GM06990 (cell line): ENCODE measurements at regions not wholly inside any gene's neighbourhood (a gene's known extent, or its start where the extent isn't known, plus 50 kb on each side); places are given as distances from the start of the nearest gene placed in this dataset.
"Not testable (repeated sequence)": the region's sequence is repeated elsewhere in the genome, so short reads cannot be mapped to it uniquely, and the experiment has no call there.

Source experiments
- DNase-seq: peaks from one replicate; pipeline ENCODE4 v3.0.0-alpha.2; 2011; ENCODE audit not compliant: insufficient read length; ENCODE audit errors: extremely low read depth
- H3K27me3 ChIP-seq: replicated peaks from 2 replicates; pipeline ENCODE4 v1.6.0; 2011; ENCODE audit warnings: low read length; ENCODE audit not compliant: control insufficient read depth, insufficient read depth
- H3K36me3 ChIP-seq: 2 replicates; pipeline ENCODE4 v1.5.1; 2011; ENCODE audit warnings: low read length; ENCODE audit not compliant: control insufficient read depth, insufficient read depth
- H3K4me3 ChIP-seq: replicated peaks from 2 replicates; pipeline ENCODE4 v1.5.1; 2011; ENCODE audit warnings: low read depth, mild to moderate bottlenecking, control low read depth, low read length
- TF ChIP-seq, protein P1 (sequence below): IDR thresholded peaks from 2 replicates; pipeline ENCODE4 v1.5.1; 2011; ENCODE audit warnings: low read length, control low read depth, mild to moderate bottlenecking, inconsistent platforms; ENCODE audit not compliant: insufficient read depth, poor library complexity, severe bottlenecking

DNA sequence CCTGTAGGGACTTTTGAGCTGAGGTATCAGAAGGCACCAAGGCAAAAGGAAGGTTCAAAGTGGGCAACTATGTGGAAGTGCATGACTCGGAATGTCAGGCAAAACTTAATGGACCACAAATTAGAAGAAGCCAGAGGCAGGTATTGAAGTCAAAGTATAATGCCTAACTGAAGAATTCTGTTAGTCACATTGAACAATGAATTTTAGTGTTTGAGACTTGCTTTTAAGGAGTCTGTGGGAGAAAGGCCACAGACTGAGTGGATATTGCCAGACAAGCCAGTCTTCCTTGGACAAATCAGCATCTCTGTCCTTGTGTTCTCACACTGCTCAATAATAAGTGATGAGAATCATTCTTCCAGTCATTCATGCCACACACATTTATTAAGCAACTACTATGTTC, 498.9 kb downstream of the STK39 start:
- TF ChIP-seq, protein P1, sequence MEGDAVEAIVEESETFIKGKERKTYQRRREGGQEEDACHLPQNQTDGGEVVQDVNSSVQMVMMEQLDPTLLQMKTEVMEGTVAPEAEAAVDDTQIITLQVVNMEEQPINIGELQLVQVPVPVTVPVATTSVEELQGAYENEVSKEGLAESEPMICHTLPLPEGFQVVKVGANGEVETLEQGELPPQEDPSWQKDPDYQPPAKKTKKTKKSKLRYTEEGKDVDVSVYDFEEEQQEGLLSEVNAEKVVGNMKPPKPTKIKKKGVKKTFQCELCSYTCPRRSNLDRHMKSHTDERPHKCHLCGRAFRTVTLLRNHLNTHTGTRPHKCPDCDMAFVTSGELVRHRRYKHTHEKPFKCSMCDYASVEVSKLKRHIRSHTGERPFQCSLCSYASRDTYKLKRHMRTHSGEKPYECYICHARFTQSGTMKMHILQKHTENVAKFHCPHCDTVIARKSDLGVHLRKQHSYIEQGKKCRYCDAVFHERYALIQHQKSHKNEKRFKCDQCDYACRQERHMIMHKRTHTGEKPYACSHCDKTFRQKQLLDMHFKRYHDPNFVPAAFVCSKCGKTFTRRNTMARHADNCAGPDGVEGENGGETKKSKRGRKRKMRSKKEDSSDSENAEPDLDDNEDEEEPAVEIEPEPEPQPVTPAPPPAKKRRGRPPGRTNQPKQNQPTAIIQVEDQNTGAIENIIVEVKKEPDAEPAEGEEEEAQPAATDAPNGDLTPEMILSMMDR, result no peak
- H3K36me3 ChIP-seq, result no peaks in the 10 kb centered on the region
- no peak for DNase-seq
- no peak overlapping the region for H3K4me3 ChIP-seq
- H3K27me3 ChIP-seq, result no peaks in the 10 kb centered on the region; the same call in 1 of the 2 replicates

DNA sequence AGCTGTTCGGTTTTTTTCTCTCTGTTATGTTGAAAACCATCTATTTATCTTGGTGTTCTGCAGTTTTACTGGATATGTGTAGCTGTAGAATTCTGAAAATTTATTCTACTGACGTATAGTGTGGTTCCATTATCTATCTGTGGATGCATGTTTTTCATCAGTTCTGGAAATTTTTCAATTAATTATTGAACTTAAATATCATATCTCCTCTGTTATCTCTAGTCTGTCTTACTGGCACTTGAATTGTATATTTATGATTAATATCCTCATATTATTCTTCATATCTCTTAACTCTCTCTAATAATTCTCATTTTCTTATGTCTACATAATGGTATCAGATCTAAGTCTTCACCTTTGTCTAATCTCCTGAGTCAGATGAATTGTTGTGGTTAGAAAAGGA, 501.7 kb downstream of the STK39 start:
- TF ChIP-seq, protein P1, result no peak
- no peaks in the 10 kb centered on the region for H3K36me3 ChIP-seq
- no peak for DNase-seq
- no peak overlapping the region for H3K4me3 ChIP-seq
- H3K27me3 ChIP-seq, result no peaks in the 10 kb centered on the region; the same call in 1 of the 2 replicates

DNA sequence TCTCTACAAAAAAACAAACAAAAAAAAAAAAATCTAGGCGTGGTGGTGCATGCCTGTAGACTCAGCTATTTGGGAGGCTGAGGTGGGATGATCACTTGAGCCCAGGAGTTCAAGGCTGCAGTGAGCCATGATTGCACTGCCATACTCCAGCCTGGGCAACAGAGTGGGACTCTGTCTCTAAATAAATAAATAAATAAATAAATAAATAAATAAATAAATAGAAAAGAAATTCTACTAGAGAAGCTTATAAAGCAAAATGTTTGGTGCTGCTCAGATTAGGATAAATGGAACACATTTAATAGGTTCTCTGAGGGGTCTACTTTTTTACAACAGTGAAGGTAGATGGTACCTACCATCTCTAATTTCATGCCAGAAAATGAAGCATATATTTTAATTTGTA, 507.5 kb downstream of the STK39 start:
- H3K4me3 ChIP-seq, H3K27me3 ChIP-seq, DNase-seq, H3K36me3 ChIP-seq: not testable (repeated sequence)

DNA sequence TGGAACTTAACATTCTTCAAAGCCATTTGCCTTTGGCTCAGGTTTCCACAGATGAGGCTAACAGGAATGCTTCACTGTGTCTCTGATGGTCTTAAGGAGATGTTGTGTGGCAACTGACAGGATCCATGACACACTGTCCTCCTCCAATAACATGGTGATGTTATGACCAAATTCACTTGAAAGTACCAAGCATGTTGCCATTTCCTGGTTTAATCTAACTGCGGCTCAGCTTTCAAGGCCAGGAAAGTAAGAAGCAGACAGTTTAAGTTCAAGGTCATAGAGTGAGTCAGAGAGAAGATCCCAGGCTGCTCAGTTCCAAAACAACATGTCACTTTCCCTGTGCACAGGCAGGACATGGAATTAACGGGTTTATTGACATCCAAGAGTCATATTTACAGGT, 513.6 kb downstream of the STK39 start:
- no peak overlapping the region for H3K4me3 ChIP-seq
- no peaks in the 10 kb centered on the region for H3K36me3 ChIP-seq
- TF ChIP-seq, protein P1, result no peak
- no peaks in the 10 kb centered on the region; the same call in 1 of the 2 replicates for H3K27me3 ChIP-seq
- no peak for DNase-seq

DNA sequence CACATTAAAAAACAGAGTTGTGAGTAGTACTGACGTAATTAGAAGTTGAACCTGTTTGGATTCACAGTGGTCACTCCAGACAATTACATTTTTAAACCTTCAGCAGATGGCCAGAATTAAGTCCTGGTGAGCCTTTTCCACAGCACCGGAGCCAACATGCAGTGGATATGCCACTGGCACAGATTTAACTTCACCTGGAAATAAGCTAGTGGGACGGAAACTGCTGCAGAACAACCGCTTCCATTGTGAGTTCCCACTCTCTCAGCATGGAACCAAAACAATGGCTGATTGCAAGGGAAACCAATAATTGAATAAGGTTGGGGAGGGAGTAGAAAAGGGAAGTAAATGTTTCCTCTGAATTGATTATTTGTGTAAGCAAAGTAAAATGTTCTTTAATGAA, 515.1 kb downstream of the STK39 start:
- TF ChIP-seq, protein P1, result no peak
- Histone ChIP-seq H3K27me3 (no peaks in the 10 kb centered on the region; the same call in 1 of the 2 replicates), H3K4me3 (no peak overlapping the region), H3K36me3 (no peaks in the 10 kb centered on the region)
- no peak for DNase-seq

DNA sequence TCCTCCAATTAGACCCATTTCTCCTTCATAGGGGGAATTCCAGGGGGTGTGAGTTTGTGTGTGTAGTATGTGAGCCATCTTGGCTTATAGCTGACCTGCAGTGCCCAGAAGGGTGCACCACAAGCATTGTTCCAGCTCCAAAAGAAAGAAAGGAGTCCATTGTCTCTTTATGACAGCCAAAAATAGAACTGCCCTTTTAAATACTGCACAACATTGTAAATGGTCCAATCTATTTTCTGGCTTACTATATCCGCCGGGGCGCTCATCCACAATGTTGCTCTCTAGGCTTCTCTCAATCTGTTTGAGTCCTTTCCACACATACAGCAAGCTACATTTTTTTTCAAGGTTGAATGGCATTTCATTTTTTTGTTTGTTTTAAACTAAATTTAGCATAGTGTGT, 517.5 kb downstream of the STK39 start:
- DNase-seq, result no peak
- Histone ChIP-seq H3K4me3 (no peak overlapping the region), H3K36me3 (no peaks in the 10 kb centered on the region), H3K27me3 (no peaks in the 10 kb centered on the region; the same call in 1 of the 2 replicates)
- TF ChIP-seq, protein P1, result no peak
